ENCODE measurements at regions not wholly inside any gene's neighbourhood (a gene's known extent, or its start where the extent isn't known, plus 50 kb on each side); places are given as distances from the start of the nearest gene placed in this dataset.

- TF ChIP-seq EZH2 (IDR thresholded peaks at IDR 0.05; ENCODE audit: low read depth, unreplicated experiment) = no peak
- TF ChIP-seq CTCF (conservative IDR thresholded peaks at IDR 0.05; ENCODE audit: low read depth in 2 of 2) = no peak
- TF ChIP-seq POLR2AphosphoS5 (IDR thresholded peaks at IDR 0.05; ENCODE audit: low read depth) = no peak
- TF ChIP-seq REST (IDR thresholded peaks at IDR 0.05; ENCODE audit: unreplicated experiment) = no peak
- no peak for TF ChIP-seq NANOG (IDR thresholded peaks at IDR 0.05; ENCODE audit: borderline replicate concordance)
- no peak for TF ChIP-seq EZH2phosphoT487 (IDR thresholded peaks at IDR 0.05; ENCODE audit: unreplicated experiment)
- no peak for TF ChIP-seq JUNB (IDR thresholded peaks at IDR 0.05; ENCODE audit: unreplicated experiment)
- no peak for TF ChIP-seq ZNF462 (CRISPR knock-in tag; IDR thresholded peaks at IDR 0.05)
- TF ChIP-seq CREB1 (CRISPR knock-in tag; IDR thresholded peaks at IDR 0.05; ENCODE audit: low read depth) = no peak
- TF ChIP-seq ZNF114 (CRISPR knock-in tag; IDR thresholded peaks at IDR 0.05) = no peak
- TF ChIP-seq ETS1 (IDR thresholded peaks at IDR 0.05) = no peak
Observed at GRCh38 chr13:44064357-44064756, 184.7 kb downstream of the LACC1 start.
